Astrocyte of the hippocampus (primary cell): ENCODE measurements at regions not wholly inside any gene's neighbourhood (a gene's known extent, or its start where the extent isn't known, plus 50 kb on each side); places are given as distances from the start of the nearest gene placed in this dataset.
A peak's percentile ranks its signal among the peaks of the same experiment; 100 is the strongest.
"Not testable (repeated sequence)": the region's sequence is repeated elsewhere in the genome, so short reads cannot be mapped to it uniquely, and the experiment has no call there.

Experiments
- DNase-seq: peaks from one replicate; pipeline ENCODE4 v3.0.0; 2011; ENCODE audit warnings: low read depth, low spot score

- DNase-seq = no peak
Observed at GRCh38 chr3:153901152-153901551, 220.0 kb upstream of the ARHGEF26 start.

DNA sequence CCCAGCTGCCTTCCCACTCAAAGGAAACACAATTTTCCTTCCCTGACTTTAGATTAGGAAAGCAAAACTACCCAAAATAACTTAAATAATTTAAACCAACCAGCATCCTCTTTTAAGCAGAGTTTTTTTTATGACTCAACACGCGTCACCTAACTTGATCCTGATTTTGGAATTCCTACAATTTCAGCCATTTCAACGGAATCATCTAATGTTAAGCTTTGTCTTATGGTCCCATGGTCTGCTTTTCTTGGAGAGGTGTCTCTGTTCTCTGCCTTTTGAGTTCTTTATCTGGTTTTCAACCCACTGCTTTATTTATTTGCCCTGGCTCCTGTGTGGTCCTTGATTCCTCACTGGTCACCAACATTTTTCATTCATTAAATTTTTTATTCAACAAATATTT is 219.2 kb upstream of the ARHGEF26 start:
- peak; percentile 15 for DNase-seq

DNA sequence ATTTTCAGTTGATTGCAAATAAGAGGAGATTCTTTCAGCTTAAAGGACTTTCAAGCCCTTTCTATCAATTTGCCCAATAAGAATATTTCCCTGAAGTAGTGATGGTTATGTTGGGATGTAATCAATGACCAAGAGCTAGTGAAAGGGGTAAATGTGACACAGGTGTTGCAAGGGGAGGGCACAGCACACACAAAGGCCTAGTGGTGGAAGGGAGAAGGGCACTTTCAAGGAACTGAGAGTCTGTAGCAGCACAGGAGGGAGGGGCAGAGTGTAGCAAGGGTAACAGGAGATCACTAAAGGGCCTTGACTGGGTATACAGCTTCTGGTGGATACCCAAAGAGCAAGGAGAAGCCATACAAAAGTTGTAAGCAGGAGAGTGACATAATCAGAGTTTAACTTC is 217.8 kb upstream of the ARHGEF26 start:
- DNase-seq = no peak

- no peak for DNase-seq
Observed at GRCh38 chr3:153906366-153906765, 214.8 kb upstream of the ARHGEF26 start.

GRCh38 chr3:153910387-153910786 is 210.8 kb upstream of the ARHGEF26 start:
- DNase-seq = no peak

- peak; percentile 7 for DNase-seq
Observed at GRCh38 chr3:153911116-153911515, 210.1 kb upstream of the ARHGEF26 start.

DNA sequence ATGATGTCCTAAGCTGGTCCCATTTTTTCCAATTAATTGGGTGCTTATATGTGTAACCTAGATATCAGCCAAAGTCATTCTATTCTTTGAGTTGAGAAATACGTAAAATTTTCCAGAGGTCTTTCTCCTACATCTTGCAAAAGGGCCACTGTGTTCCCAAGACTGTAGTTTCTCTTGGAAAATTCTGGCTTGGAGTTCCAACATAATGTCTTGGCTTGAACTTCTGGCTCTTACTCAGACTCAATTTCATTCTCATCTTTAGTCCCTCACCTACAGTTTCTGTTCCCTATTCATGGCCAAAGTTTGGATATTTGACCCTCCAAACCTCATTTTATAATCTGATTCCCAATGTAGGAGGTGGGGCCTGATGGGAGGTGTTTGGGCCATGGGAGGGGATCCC is 201.4 kb upstream of the ARHGEF26 start:
- no peak for DNase-seq

GRCh38 chr3:153921826-153922225 is 199.4 kb upstream of the ARHGEF26 start:
- no peak for DNase-seq

DNA sequence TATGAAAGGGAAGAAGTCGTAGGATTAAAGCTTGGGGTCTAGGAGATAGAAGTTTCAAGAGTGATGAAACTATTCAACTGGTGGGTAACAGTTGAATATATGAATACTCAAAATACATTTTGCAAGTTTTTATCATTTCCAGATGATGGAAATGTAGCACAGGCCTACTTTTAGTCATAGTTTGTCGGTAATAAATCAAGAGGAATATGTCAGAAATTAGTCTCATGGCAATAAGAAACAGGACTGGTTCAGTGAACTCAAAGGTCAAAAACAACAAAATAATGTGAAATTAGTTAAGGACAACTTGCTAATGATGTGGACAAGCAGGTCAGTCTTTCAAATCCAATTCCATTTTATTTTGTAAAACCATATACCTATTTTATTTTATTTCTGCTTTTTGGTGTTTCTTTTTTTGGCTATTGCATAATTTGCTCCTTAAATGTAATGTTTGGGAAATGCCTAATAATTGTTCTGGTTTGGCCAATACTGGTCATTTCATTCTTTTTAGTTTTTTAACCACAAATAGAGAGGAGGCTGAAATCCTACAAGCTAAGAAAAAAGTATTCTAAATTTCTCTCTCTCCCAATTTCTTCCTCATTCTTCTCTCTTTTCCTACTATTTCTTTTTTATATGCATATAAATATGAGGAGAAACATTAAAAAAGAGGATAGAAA is 195.2 kb upstream of the ARHGEF26 start:
- DNase-seq = no peak

DNA sequence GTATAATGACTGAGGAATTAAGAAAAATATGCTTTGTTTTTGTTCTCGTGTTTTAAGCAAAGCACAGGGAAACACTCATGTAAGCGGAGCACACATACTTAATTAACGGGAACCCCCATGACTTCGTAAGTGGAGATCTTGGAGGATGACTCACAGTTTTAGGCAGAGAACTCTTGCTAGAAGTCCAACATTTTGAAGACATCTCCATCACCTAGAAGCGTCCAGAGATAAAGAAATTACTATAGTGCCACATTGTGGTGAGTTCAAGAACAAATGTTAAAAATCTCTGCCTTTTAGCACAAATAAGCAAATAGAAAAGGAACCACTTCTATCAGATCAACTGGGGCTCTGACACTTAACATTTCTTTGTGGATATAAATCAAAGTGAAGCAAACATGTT is 194.1 kb upstream of the ARHGEF26 start:
- DNase-seq = peak; percentile 60

DNA sequence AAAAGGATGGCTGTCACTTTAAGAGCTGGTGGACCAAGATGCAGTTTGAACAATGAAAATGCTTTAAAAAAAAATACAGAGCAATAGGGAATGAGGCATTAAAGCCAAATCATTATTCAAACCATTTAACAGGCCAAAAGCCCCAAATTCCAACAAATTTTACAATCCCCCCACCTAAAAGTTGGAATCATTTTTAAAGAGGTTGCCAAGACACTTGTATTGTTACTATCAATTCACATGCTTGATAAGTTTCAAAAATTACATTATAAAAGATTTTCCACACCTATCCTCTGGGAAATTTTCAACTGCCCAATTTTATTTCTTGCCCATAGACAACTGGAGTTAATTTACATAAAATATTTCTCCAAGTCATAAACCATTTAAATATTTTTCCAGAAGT is 192.3 kb upstream of the ARHGEF26 start:
- DNase-seq = no peak

GRCh38 chr3:153933481-153933880 is 187.7 kb upstream of the ARHGEF26 start:
- DNase-seq = not testable (repeated sequence)

GRCh38 chr3:153944084-153944483 is 177.1 kb upstream of the ARHGEF26 start:
- DNase-seq = no peak

GRCh38 chr3:153951276-153951675 is 169.9 kb upstream of the ARHGEF26 start:
- no peak for DNase-seq

DNA sequence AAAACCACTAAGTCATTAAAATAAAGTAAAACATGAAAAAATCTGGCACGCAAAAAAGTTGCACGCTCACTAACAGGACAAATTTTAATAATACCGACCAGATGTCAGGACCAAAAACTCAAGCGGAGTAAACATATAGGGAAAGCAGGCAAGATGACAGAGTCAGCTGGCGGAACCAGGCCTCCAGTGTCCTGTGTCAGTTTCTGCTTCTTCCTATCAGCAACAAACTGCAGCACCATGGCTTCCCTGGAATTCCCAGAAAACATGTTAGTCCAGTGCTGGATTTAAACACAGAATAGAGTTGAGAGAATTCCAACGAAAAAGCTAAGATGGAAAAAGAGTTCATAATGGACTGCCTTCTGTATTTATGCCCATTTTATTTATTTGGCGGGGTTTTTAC is 169.1 kb upstream of the ARHGEF26 start:
- no peak for DNase-seq

DNA sequence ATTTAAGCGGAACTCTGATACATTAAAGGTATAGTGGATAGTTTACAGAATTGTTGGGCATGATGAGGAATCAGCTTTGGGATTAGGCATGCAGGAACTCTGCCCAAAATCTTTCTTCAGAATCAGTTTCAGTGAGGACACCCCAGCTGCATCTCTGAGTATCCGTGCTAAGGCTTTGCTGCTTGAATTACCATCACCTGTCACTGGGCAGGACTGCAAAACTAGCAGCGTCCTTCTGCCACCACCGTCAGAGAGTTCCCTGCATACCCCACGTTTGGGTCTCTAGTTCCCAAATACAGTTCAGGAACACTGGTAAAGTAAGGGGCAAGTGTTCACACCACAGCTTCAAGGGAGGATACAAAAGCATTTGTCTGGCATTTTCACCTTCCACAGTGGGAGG is 164.6 kb upstream of the ARHGEF26 start:
- no peak for DNase-seq

GRCh38 chr3:153957421-153957820 is 163.8 kb upstream of the ARHGEF26 start:
- no peak for DNase-seq

GRCh38 chr3:153958635-153959595 is 162.3 kb upstream of the ARHGEF26 start:
- DNase-seq = peak; percentile 65

DNA sequence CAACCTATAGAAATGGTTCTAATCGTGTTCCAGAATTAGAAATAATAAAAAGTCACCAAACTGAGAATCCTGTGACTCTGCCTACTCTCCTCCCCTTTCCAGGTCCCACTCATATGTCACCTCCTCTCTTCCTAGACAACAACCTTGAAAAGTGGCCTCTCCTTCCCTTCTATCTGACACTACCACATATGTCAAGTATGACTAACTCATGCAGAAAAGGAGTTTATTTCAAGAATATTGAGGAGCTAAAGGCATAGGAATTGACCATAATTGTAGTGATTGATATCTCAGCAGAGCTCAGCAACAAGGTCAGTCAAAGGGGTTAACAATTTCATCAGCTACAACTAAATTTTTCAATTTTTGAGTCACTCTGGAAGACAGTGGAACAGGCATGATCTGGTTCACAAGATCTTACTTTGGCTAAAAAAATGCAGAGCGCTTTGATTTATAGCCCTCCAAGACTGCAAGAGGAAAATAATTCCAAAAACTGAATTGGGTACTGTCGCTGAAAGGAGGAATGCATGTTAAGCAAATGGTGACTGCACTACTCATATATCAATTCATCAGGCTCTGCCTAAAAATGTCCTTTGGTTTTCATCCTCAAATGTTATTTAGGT is 160.6 kb upstream of the ARHGEF26 start:
- no peak for DNase-seq

- DNase-seq = no peak
Observed at GRCh38 chr3:153961494-153961893, 159.7 kb upstream of the ARHGEF26 start.

DNA sequence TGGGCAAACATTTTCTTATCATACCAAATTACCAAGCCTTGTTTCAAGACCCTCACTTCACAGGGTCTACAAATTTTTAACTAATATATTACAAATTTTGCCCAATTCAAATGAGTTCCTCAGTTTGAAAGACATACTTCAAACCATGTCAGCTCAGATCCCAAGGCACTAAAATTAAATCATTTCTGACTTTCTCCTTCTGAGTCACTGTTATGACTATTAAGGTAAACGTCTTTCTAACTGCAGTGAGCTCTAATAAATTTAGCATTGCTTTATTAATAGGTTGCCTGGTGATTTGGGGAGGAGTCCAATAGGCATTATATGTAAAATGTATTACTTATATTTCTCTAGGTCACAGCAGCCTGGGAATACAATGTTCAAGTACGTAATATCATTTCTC is 158.2 kb upstream of the ARHGEF26 start:
- DNase-seq = no peak

DNA sequence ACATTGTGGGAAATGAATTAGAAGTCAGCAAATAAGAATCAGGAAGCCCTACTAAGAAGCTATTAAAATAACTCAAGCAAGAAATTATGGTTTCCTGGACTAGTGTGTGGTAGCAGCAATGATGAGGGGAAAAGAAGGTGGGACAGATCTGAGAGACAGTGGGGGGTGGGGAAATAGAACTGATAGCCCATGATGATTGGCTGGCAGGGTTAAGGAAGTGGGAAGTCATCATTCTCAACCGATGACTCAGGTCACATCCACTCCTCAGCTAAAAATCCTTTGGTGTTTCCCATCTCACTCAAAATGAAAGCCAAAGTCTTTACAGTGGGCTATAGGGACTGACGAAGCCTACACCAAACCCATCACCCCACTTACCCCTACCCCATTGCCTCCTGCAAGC is 153.9 kb upstream of the ARHGEF26 start:
- no peak for DNase-seq

DNA sequence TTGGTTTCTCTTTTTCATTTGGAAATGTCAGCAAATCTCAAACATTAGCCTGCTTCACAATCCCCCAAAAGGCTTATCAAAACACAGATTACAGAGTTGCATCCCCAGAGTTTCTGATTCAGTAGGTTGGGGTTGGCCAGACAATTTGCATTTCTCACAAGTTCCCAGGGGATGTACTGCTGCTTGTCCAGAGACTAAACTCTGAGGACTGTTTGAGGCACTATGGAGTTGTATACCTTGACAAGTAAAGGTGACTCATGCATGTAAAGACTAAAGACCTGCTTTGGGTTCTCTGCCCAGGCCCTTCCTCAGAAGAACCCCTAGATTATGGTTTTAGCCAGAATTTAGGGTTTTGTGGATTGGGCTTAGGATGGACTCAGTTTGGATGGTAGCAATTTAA is 151.1 kb upstream of the ARHGEF26 start:
- no peak for DNase-seq
